ENCODE measurements at regions not wholly inside any gene's neighbourhood (a gene's known extent, or its start where the extent isn't known, plus 50 kb on each side); places are given as distances from the start of the nearest gene placed in this dataset.

DNA sequence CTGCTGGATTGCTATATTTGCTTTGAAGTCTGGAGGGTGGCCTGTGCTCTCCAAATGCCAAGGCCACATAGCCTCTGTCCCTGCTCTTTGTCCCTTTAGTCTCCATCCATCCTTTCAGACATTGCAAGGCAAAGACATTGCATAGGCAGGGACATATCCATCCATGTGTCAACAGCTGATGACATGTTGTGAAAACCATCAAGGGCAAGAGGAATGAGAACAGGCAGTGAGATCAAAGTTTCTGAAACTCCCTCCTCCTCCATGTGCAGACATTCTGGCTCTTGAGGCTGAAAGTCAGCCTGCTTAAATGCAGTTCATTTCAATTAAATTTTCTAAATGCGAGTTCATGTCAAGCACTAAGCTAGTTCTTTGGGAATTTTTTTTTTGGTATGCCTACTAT, 135.2 kb upstream of the CTNNB1 start:
- TF ChIP-seq, protein P1, sequence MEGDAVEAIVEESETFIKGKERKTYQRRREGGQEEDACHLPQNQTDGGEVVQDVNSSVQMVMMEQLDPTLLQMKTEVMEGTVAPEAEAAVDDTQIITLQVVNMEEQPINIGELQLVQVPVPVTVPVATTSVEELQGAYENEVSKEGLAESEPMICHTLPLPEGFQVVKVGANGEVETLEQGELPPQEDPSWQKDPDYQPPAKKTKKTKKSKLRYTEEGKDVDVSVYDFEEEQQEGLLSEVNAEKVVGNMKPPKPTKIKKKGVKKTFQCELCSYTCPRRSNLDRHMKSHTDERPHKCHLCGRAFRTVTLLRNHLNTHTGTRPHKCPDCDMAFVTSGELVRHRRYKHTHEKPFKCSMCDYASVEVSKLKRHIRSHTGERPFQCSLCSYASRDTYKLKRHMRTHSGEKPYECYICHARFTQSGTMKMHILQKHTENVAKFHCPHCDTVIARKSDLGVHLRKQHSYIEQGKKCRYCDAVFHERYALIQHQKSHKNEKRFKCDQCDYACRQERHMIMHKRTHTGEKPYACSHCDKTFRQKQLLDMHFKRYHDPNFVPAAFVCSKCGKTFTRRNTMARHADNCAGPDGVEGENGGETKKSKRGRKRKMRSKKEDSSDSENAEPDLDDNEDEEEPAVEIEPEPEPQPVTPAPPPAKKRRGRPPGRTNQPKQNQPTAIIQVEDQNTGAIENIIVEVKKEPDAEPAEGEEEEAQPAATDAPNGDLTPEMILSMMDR (IDR thresholded peaks at IDR 0.05; ENCODE audit: poor library complexity) = no peak
- TF ChIP-seq EZH2 (IDR thresholded peaks at IDR 0.05; ENCODE audit: borderline replicate concordance) = no peak
- no peak for TF ChIP-seq EZH2phosphoT487 (IDR thresholded peaks at IDR 0.05; ENCODE audit: low read depth, severe bottlenecking, unreplicated experiment)

Data from hepatocyte (in vitro differentiated cells).